ENCODE measurements at regions not wholly inside any gene's neighbourhood (a gene's known extent, or its start where the extent isn't known, plus 50 kb on each side); places are given as distances from the start of the nearest gene placed in this dataset.
"Not testable (repeated sequence)": the region's sequence is repeated elsewhere in the genome, so short reads cannot be mapped to it uniquely, and the experiment has no call there.

DNA sequence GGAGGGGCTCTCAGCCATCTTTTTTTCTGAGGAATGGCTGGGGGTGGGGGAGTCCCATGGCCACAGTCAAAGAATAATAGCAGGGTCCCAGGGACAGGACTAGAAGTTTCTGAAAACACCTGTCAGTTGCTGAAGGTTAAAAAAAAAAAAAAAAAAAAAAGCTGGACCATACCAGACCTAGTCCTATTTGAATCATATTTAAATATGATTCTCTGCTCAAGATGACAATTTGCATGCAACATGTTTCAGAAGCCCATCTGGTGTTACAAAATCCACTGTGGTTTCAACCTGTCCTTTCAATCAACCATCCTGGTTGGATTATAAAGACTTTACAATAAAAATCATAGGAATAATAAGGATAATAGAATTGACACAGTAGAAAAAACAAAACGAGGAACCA lies 153.7 kb downstream of the TENT5C start:
- no peak for DNase-seq (ENCODE audit: low spot score in 2 of 2, unreplicated experiment in 2 of 2)
- H3K27ac Mint-ChIP-seq: no peak overlapping the region
- peaks cover 11% of the 10 kb centered on the region for H3K27me3 Mint-ChIP-seq (ENCODE audit: low read depth)
- H3K9me3 Mint-ChIP-seq: peaks cover 14% of the 10 kb centered on the region
- peaks cover 8% of the 10 kb centered on the region for H3K4me1 Mint-ChIP-seq
- no peak overlapping the region for H3K4me3 Mint-ChIP-seq
- TF ChIP-seq, protein P1, sequence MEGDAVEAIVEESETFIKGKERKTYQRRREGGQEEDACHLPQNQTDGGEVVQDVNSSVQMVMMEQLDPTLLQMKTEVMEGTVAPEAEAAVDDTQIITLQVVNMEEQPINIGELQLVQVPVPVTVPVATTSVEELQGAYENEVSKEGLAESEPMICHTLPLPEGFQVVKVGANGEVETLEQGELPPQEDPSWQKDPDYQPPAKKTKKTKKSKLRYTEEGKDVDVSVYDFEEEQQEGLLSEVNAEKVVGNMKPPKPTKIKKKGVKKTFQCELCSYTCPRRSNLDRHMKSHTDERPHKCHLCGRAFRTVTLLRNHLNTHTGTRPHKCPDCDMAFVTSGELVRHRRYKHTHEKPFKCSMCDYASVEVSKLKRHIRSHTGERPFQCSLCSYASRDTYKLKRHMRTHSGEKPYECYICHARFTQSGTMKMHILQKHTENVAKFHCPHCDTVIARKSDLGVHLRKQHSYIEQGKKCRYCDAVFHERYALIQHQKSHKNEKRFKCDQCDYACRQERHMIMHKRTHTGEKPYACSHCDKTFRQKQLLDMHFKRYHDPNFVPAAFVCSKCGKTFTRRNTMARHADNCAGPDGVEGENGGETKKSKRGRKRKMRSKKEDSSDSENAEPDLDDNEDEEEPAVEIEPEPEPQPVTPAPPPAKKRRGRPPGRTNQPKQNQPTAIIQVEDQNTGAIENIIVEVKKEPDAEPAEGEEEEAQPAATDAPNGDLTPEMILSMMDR (IDR thresholded peaks at IDR 0.05; ENCODE audit: unreplicated experiment): no peak
- H3K36me3 Mint-ChIP-seq: peaks cover 7% of the 10 kb centered on the region

GRCh38 chr1:117760069-117760468 lies 154.2 kb downstream of the TENT5C start:
- Mint-ChIP-seq H3K9me3 (peaks cover 20% of the 10 kb centered on the region), H3K4me1 (peaks cover 8% of the 10 kb centered on the region), H3K36me3 (peaks cover 7% of the 10 kb centered on the region), H3K27ac (no peak overlapping the region), H3K4me3 (no peak overlapping the region), H3K27me3 (ENCODE audit: low read depth) (peaks cover 11% of the 10 kb centered on the region)
- DNase-seq (ENCODE audit: low spot score in 2 of 2, unreplicated experiment in 2 of 2): no peak
- TF ChIP-seq, protein P1 (IDR thresholded peaks at IDR 0.05; ENCODE audit: unreplicated experiment): no peak

DNA sequence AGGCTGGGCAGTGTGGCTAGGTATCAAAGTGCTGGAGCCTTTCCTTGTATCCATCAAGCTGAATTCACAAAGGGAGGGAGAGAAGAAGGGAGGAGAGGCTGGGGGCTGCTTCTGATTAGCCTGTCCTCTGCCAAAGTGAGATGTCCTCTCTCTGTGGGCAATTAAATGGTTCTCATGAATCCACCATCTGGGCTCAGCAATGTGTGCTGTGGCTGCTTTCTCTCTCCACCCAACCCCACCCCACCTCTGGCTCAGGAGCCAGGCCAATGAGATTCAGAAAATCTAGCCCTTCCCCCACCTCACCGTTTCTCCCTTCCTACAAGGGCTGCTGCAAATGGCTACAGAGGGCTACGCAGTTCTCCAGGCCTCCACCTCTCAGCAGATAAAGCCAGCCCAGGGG lies 154.6 kb downstream of the TENT5C start:
- Mint-ChIP-seq H3K36me3 (peaks cover 7% of the 10 kb centered on the region), H3K27me3 (ENCODE audit: low read depth) (peaks cover 11% of the 10 kb centered on the region), H3K4me3 (no peak overlapping the region), H3K4me1 (peaks cover 8% of the 10 kb centered on the region), H3K9me3 (peaks cover 24% of the 10 kb centered on the region), H3K27ac (no peak overlapping the region)
- no peak for DNase-seq (ENCODE audit: low spot score in 2 of 2, unreplicated experiment in 2 of 2)
- TF ChIP-seq, protein P1 (IDR thresholded peaks at IDR 0.05; ENCODE audit: unreplicated experiment): no peak

- not testable (repeated sequence) for H3K36me3 Mint-ChIP-seq; DNase-seq (ENCODE audit: low spot score in 2 of 2, unreplicated experiment in 2 of 2)
- H3K9me3 Mint-ChIP-seq: peaks cover 67% of the 10 kb centered on the region
These were observed 161.7 kb downstream of the GDAP2 start for GRCh38 chr1:117767756-117768155.

GRCh38 chr1:117770981-117771531 lies 158.4 kb downstream of the GDAP2 start:
- TF ChIP-seq, protein P1 (IDR thresholded peaks at IDR 0.05; ENCODE audit: unreplicated experiment): no peak
- no peaks in the 10 kb centered on the region for H3K27me3 Mint-ChIP-seq (ENCODE audit: low read depth)
- H3K36me3 Mint-ChIP-seq: peaks cover 10% of the 10 kb centered on the region
- H3K9me3 Mint-ChIP-seq: peaks cover 68% of the 10 kb centered on the region
- no peak overlapping the region for H3K4me3 Mint-ChIP-seq
- no peaks in the 10 kb centered on the region for H3K4me1 Mint-ChIP-seq
- no peak for DNase-seq (ENCODE audit: low spot score in 2 of 2, unreplicated experiment in 2 of 2)
- H3K27ac Mint-ChIP-seq: no peak overlapping the region

More at GRCh38 chr1:117767756-117768155, 161.7 kb downstream of the GDAP2 start:
- H3K4me3 Mint-ChIP-seq; H3K27ac Mint-ChIP-seq; H3K27me3 Mint-ChIP-seq (ENCODE audit: low read depth); H3K4me1 Mint-ChIP-seq: not testable (repeated sequence)

DNA sequence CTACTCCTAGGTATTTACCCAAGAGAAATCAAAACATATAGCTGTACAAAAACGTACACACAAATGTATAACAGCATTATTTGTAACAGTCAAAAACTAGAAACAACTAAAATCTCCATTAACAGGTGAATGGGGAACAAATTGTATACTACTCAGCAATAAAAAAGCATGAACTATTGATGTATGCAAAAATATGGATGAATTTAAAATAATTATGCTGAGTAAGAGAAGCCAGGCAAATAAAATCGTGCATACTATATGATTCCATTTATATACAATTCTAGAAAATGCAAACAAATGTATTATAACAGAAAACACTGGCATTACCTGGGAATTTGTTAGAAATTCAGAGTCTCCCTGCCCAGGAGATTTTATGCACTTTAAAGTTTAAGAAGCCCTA lies 150.1 kb downstream of the GDAP2 start:
- Mint-ChIP-seq H3K27ac (no peak overlapping the region), H3K4me3 (no peak overlapping the region)

More for the DNA sequence above, 150.1 kb downstream of the GDAP2 start:
- Mint-ChIP-seq H3K36me3 (peaks cover 2% of the 10 kb centered on the region), H3K4me1 (peaks cover 25% of the 10 kb centered on the region), H3K9me3 (peaks cover 15% of the 10 kb centered on the region), H3K27me3 (ENCODE audit: low read depth) (no peaks in the 10 kb centered on the region)
- DNase-seq (ENCODE audit: low spot score in 2 of 2, unreplicated experiment in 2 of 2): no peak
- TF ChIP-seq, protein P1 (IDR thresholded peaks at IDR 0.05; ENCODE audit: unreplicated experiment): no peak

Measured in mesothelial cell of epicardium (in vitro differentiated cells).